GM12878 (cell line): ENCODE measurements at regions not wholly inside any gene's neighbourhood (a gene's known extent, or its start where the extent isn't known, plus 50 kb on each side); places are given as distances from the start of the nearest gene placed in this dataset.

ENCODE experiments used
- ATAC-seq: fragments of 200-7000 bp; cut with Tn5 transposase; 3 replicates; pipeline ENCODE4 v1.9.1; 2020; ENCODE audit warnings: mild to moderate bottlenecking, moderate library complexity
- BruUV-seq: library from RNA; stranded (reverse); fragments of 400-500 nt; replicated peaks from 2 replicates; lab custom pipeline; 2021; lab: Mats Ljungman, UMichigan
- CTCF ChIA-PET: fragments of 300-600 bp; sonication (Branson Sonifier 250); formaldehyde crosslinking; extraction: SDS; loops from one replicate; lab custom pipeline; 2021; ENCODE audit warnings: inconsistent platforms; lab: Yijun Ruan, JAX
- POLR2A ChIA-PET: fragments of 350-600 bp; formaldehyde crosslinking; extraction: SDS; loops from one replicate; lab custom pipeline; 2021; ENCODE audit warnings: inconsistent platforms; lab: Charles Lee
- RAD21 ChIA-PET: fragments of 300-600 bp; sonication (Branson Sonifier 250); formaldehyde crosslinking; loops from one replicate; lab custom pipeline; 2023; ENCODE audit warnings: antibody characterized with exemption; ENCODE audit not compliant: unreplicated experiment; lab: Charles Lee
- SMC1A ChIA-PET: fragments of 300-600 bp; sonication (Branson Sonifier 250); formaldehyde crosslinking; loops from one replicate; lab custom pipeline; 2023; ENCODE audit not compliant: unreplicated experiment, uncharacterized antibody; lab: Charles Lee
- DNase-seq: peaks from one replicate; pipeline ENCODE4 v3.0.0-alpha.2; 2011; ENCODE audit warnings: low read depth, low spot score
- FAIRE-seq: peaks from 3 replicates; lab custom pipeline; 2011; peaks lifted over from hg19 to GRCh38; lab: Jason Lieb, UNC
- H2AFZ ChIP-seq: 2 replicates; pipeline ENCODE4 v1.6.0; 2011; ENCODE audit warnings: low read depth, low read length, control low read depth; ENCODE audit not compliant: control insufficient read depth
- H3K27ac ChIP-seq: 2 replicates; pipeline ENCODE4 v1.5.1; 2011; ENCODE audit warnings: control low read depth; ENCODE audit not compliant: control insufficient read depth, insufficient read depth
- H3K27me3 ChIP-seq, 2 experiments: replicated peaks in 1 of 2; 2 replicates each; pipeline versions ENCODE4 v1.6.0 to v1.6.1; 2011; ENCODE audit warnings: low read length in 1 of 2; ENCODE audit not compliant: control insufficient read depth in 2 of 2, insufficient read depth in 2 of 2
- H3K36me3 ChIP-seq, 2 experiments: 2 replicates each; pipeline ENCODE4 v1.5.1; 2011; ENCODE audit warnings: low read length in 1 of 2; ENCODE audit not compliant: control insufficient read depth in 2 of 2, insufficient read depth in 2 of 2
- H3K4me1 ChIP-seq: 2 replicates; pipeline ENCODE4 v1.6.1; 2011; ENCODE audit warnings: mild to moderate bottlenecking, low read length, moderate library complexity, mixed read lengths; ENCODE audit not compliant: control insufficient read depth, insufficient read depth
- H3K4me2 ChIP-seq: 2 replicates; pipeline ENCODE4 v1.6.0; 2011; ENCODE audit warnings: control low read depth; ENCODE audit not compliant: control insufficient read depth, insufficient read depth
- H3K4me3 ChIP-seq: fragments of 200-600 bp; sonication (generic); 2 replicates; pipeline ENCODE4 v1.5.1; 2016
- H3K79me2 ChIP-seq: 2 replicates; pipeline ENCODE4 v1.6.0; 2011; ENCODE audit warnings: low read length; ENCODE audit not compliant: control insufficient read depth, insufficient read depth
- H3K9ac ChIP-seq: 2 replicates; pipeline ENCODE4 v1.8.0; 2011; ENCODE audit warnings: low read length, control low read depth, mixed read lengths; ENCODE audit not compliant: control insufficient read depth, insufficient read depth
- H3K9me3 ChIP-seq: replicated peaks from 3 replicates; pipeline ENCODE4 v1.5.1; 2011; ENCODE audit warnings: mild to moderate bottlenecking, low read length; ENCODE audit not compliant: control insufficient read depth, insufficient read depth
- H4K20me1 ChIP-seq: 2 replicates; pipeline ENCODE4 v1.6.0; 2011; ENCODE audit not compliant: control insufficient read depth, insufficient read depth
- E2F4 ChIP-seq: IDR thresholded peaks from 2 replicates; pipeline ENCODE4 v1.6.1; 2012; ENCODE audit warnings: low read depth, low read length, improper control_type of control experiment
- HCFC1 ChIP-seq: fragments of 150-350 bp; IDR thresholded peaks from 2 replicates; pipeline ENCODE4 v1.6.1; 2014; ENCODE audit warnings: low read length
- IRF5 ChIP-seq: fragments of 450-650 bp; IDR thresholded peaks from 2 replicates; pipeline ENCODE4 v1.6.1; 2017; ENCODE audit warnings: borderline replicate concordance
- KDM1A ChIP-seq: fragments of 200-600 bp; sonication (generic); IDR thresholded peaks from 2 replicates; pipeline ENCODE4 v1.6.1; 2016; ENCODE audit warnings: borderline replicate concordance
- MYB ChIP-seq: fragments of 150-350 bp; IDR thresholded peaks from 2 replicates; pipeline ENCODE4 v1.6.1; 2014; ENCODE audit warnings: mild to moderate bottlenecking, low read depth, low read length, borderline replicate concordance
- PAX5 ChIP-seq: IDR thresholded peaks from 2 replicates; pipeline ENCODE4 v1.6.1; 2011; ENCODE audit warnings: low read depth, low read length, borderline replicate concordance
- RCOR1 ChIP-seq: conservative IDR thresholded peaks from 2 replicates; pipeline ENCODE4 v1.6.1; 2012; ENCODE audit warnings: low read depth, low read length, improper control_type of control experiment
- SIN3A ChIP-seq: IDR thresholded peaks from 2 replicates; pipeline ENCODE4 v1.6.1; 2012; ENCODE audit warnings: low read depth, low read length, improper control_type of control experiment
- STAT1 ChIP-seq: fragments of 450-650 bp; conservative IDR thresholded peaks from 2 replicates; pipeline ENCODE4 v1.6.1; 2014; ENCODE audit warnings: antibody characterized with exemption, mild to moderate bottlenecking
- ZBTB11 ChIP-seq: fragments of 450-650 bp; formaldehyde crosslinking; IDR thresholded peaks from 2 replicates; pipeline ENCODE4 v1.5.0; 2022; ENCODE audit warnings: mild to moderate bottlenecking, missing genetic modification characterization
- ZBTB4 ChIP-seq: fragments of 450-650 bp; formaldehyde crosslinking; IDR thresholded peaks from 2 replicates; pipeline ENCODE4 v1.4.0; 2022; ENCODE audit warnings: mild to moderate bottlenecking, moderate library complexity
- ZNF217 ChIP-seq: fragments of 450-650 bp; IDR thresholded peaks from 2 replicates; pipeline ENCODE4 v1.6.1; 2017; ENCODE audit warnings: antibody characterized with exemption, mild to moderate bottlenecking
- ZNF622 ChIP-seq: fragments of 450-650 bp; IDR thresholded peaks from 2 replicates; pipeline ENCODE4 v1.6.1; 2017; ENCODE audit warnings: mild to moderate bottlenecking, inconsistent platforms
- WGBS: methylation state at CpG from one replicate; pipeline ENCODE4 v1.1.6; 2016; ENCODE audit warnings: low lambda C conversion rate; ENCODE audit not compliant: insufficient replicate concordance, insufficient coverage; ENCODE audit errors: missing lambda C conversion rate; 5-methylcytosine and 5-hydroxymethylcytosine counted together
- in situ Hi-C: fragments of 300-500 bp; cut with MboI; formaldehyde crosslinking; loops from 9 replicates; pipeline ENCODE4 v1.14.3; 2018; ENCODE audit warnings: mixed read lengths
- intact Hi-C: fragments of 100-400 bp; cut with micrococcal nuclease; formaldehyde crosslinking; loops from one replicate; pipeline ENCODE4 v1.14.2; 2022; ENCODE audit not compliant: unreplicated experiment

GRCh38 chr4:23278845-23279244 is 586.1 kb downstream of the GBA3 start:
- RAD21 ChIA-PET: no interaction called here
- no peaks in the 10 kb centered on the region for H3K36me3 ChIP-seq
- SMC1A ChIA-PET: no interaction called here
- ATAC-seq (no peak), DNase-seq (no peak), FAIRE-seq (no peak)
- 71% methylated on average over 2 of the region's 2 CpGs for WGBS
- no peak overlapping the region for H2AFZ ChIP-seq
- CTCF ChIA-PET: no interaction called here
- intact Hi-C loops: loop anchor here (10.0 kb wide), 1 partner anchor 1136 kb away; no protein-coding TSS in a partner anchor
- H3K9ac ChIP-seq: no peak overlapping the region
- in situ Hi-C loops: no loop called here
- H3K27ac ChIP-seq: no peak overlapping the region
- POLR2A ChIA-PET: no interaction called here
- no peak overlapping the region for H3K4me2 ChIP-seq
- H3K9me3 ChIP-seq: no peaks in the 10 kb centered on the region
- H3K4me3 ChIP-seq: no peak overlapping the region
- H4K20me1 ChIP-seq: no peaks in the 10 kb centered on the region
- BruUV-seq: no TSS peak
- TF ChIP-seq IRF5 (no peak), PAX5 (no peak), SIN3A (no peak), MYB (no peak), ZNF622 (no peak), ZBTB4 (no peak), RCOR1 (no peak), ZNF217 (no peak), STAT1 (no peak), E2F4 (no peak), HCFC1 (no peak), KDM1A (no peak), ZBTB11 (CRISPR knock-in tag) (no peak)
- H3K4me1 ChIP-seq: no peaks in the 10 kb centered on the region
- H3K27me3 ChIP-seq: no peaks in the 10 kb centered on the region
- no peaks in the 10 kb centered on the region for H3K79me2 ChIP-seq
